NCI-H510A treated with DMSO at 0.1 percent for 48 hours (cell line): ENCODE measurements at regions not wholly inside any gene's neighbourhood (a gene's known extent, or its start where the extent isn't known, plus 50 kb on each side); places are given as distances from the start of the nearest gene placed in this dataset.
A peak's percentile ranks its signal among the peaks of the same experiment; 100 is the strongest.

Experiments
- DNase-seq: peaks from one replicate; lab custom pipeline; 2025; lab: John Stamatoyannopoulos, UW

DNA sequence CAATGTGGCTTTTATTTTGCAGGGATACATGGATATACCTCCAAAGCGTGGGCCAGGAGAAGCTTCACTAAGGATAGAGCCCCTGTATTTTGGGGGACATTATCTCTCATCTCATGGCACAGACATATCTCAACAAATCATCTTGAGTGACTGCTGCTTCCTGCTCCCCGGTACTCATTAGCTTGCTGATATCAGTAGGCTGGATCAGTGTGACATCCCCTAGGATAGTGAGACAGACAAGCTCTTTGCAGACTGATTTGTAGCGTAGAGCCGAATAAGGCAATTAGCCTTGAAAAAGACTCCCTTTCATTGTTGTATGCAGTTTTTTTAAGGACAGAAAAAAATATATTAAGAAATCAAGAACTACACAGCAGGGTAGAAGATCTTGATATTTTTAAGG lies 237.7 kb upstream of the CDH9 start:
- no peak for DNase-seq

DNA sequence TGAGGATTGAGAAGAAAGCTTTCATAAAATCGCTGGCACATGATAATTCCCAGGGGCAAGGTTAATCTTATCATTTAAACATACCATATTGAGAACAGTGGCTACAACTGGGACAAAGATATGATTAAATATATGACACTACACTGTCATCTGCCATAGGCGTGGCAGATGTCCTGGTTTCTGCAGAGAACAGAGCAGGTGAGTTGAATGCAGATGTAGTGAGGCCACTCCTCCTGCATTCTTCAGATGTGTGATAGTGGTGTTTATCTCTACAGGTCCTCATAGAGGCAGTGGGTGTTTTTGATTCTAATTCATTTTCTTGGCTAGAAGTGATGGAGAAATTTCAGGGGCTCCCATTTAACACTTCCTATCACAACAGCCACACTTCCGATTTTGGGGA lies 237.0 kb upstream of the CDH9 start:
- no peak for DNase-seq

- no peak for DNase-seq
Measured at GRCh38 chr5:27269766-27270165, 231.4 kb upstream of the CDH9 start.

DNA sequence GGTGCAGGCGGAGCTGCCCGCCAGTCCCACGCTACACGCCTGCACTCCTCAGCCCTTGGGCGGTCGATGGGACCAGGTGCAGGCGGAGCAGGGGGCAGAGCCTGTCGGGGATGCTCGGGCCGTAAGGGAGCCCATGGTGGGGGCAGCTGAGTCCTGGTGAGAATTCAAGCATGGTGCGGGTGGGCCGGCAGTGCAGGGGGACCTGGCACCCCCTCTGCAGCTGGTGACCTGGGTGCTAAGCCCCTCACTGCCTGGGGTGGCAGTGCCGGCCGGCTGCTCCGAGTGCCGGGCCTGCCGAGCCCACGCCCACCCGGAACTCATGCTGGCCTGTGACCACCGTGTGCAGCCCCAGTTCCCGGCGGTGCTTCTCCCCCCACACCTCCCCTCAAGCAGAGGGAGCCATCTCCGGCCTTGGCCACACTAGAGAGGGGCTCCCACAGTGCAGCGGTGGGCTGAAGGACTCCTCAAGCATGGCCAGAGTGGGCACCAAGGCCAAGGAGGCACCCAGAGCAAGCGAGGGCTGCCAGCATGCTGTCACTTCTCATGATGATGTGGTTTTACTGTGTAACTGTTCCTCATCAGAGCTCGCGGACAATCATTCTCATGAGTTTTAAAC lies 228.9 kb upstream of the CDH9 start:
- no peak for DNase-seq

DNA sequence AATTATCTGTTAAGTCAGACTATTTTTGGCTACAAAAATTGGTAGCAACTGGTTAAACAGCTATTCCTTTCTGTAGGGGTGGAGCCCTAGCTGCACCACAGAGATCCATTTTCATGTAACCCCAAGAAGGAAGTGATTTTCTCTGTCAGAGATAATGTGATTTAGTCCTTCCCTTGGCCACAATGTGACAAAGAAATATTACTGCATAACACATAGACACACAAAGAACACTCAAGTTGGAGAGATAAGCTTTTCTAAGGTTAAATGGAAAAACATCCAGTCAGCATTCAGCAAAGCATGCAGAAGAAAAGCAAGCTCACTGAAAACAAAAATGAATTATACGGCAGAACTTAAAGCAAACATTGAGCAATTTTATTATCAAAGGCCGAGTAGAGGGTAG lies 227.8 kb upstream of the CDH9 start:
- DNase-seq = no peak

DNA sequence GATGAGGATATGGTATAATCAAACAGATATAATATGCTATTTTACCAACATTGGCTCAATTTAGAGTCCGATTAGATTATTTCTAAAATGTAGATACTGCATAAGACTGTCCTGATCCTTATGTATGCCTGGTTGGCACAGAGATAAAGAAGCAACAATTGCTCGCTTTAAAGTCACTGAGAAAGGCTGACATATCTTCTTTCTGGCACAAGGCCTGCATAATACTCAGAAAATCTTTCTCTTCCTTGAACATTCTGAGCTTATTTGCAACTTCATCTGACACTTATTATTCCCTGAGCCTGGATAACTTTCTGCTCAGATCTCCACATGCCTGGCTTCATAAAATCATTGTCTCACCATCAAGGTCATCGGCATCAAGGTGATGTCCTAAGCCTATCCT lies 219.3 kb upstream of the CDH9 start:
- no peak for DNase-seq

- DNase-seq = no peak
Measured at GRCh38 chr5:27252911-27253310, 214.5 kb upstream of the CDH9 start.

- peak; percentile 36 for DNase-seq
Measured at GRCh38 chr5:27242258-27242626, 203.9 kb upstream of the CDH9 start.

DNA sequence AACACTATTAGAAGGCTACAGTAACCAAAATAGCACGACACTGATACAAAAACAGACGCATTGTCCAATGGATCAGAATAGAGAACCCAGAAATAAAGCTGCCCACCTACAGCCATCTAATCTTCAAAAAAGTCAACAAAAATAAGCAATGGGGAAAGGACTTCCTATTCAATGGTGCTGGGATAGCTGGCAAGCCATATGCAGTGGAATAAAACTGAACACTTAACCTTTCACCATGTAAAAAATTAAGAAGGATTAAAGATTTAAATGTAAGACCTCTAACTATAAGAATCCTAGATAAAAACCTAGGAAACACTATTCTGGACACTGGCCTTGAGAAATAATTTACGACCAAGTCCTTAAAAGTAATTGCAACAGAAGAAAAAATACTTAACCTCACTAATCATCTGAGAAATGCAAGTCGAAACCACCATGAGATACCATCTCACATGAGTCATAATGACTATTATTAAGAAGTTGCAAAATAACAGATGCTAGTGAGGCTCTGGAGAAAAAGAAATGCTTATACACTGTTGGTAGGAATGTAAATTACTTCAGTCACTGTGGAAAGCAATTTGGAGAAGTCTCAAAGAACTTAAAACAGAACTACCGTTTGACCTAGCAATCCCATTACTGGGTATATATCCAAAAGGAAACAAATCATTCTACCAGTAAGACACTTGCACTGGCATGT lies 203.3 kb upstream of the CDH9 start:
- DNase-seq = no peak

DNA sequence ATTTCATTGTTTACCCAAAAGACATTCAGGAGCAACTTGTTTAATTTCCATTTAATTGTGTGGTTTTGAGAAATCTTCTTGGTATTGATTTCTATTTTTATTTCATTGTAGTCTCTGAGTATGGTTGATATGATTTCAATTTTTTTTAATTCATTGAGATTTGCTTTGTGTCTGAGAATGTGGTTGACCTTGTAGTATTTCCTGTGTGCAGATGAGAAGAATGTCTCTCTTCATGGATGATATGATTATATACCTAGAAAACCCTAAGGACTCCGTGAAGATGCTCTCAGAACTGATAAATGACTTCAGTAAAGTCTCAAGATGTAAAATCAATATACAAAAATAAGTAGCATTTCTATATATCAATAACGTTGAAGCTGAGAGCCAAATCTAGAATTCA lies 202.4 kb upstream of the CDH9 start:
- no peak for DNase-seq

DNA sequence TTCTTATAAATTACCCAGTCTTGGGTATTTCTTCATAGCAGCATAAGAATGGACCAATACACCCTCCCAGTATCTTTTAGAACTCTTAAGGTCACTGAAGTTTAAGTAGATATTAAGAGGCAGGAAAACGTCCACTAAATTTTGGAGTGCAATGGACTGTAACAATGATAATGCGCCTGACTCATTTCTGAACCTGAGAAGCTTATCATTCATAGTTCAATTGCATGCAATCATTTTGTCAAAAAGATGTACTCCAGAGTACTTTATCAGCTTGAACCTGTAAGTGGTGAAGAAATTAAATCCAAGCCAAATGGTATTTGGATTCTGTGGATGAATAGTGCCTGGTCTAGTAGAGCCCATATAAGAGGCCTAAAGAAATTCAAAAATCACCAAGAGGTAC lies 196.5 kb upstream of the CDH9 start:
- no peak for DNase-seq

DNA sequence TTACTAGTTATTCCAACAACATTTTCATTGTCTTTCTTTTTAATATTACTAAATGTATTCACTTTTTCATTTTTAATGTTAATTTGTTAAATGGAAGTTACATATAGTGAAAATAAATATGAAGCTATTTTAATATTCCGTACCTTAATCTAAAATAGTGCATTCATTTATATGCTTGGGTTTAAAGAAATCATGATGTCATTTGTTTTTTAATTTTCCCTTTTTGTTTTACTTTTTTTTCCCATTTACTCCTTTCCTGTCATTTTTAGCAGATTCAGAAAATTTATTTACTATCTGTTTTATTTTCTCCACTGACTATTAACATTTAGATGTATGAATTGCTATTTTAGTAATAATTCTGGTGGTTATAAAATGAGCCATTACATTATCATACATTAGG lies 183.0 kb upstream of the CDH9 start:
- DNase-seq = no peak

- no peak for DNase-seq
Measured at GRCh38 chr5:27220752-27221151, 182.4 kb upstream of the CDH9 start.

GRCh38 chr5:27217977-27218376 lies 179.6 kb upstream of the CDH9 start:
- no peak for DNase-seq

DNA sequence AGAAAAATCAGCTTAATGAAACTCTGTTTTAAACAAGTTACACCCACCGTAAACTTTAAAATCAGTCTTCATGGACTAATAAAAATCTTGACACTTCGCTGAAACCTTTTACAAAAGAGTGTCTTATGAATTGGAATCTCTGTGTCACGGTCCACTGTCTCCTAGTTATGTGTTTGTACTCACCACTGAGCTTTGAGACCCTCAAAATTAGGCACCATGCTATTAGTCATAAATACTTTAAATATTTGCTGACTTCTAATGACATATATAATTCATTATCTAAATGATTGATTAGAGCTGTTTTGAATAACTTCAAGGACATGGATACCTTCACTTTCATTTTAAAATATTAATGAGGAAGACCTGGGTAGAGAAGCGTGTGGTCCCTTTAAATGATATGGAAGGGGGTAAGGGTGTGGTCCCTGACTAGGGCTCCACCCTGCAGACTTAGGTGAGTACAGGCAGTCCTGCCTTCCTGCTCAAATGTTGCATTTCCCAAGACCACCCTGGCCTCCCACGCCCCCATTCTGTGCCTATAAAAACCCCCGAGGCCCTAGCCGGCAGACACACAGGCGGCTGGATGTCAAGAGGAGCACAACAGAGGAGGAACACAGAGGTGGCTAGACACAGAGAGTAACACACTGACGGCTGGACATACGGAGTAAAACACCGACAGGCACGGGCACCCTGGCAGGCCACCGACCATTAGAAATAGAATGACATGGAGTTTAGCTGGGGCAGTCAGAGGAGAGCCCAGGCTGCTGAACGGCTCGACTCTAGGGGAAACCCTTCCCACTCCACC lies 179.0 kb upstream of the CDH9 start:
- DNase-seq = no peak

GRCh38 chr5:27216367-27216950 lies 178.1 kb upstream of the CDH9 start:
- DNase-seq = no peak

DNA sequence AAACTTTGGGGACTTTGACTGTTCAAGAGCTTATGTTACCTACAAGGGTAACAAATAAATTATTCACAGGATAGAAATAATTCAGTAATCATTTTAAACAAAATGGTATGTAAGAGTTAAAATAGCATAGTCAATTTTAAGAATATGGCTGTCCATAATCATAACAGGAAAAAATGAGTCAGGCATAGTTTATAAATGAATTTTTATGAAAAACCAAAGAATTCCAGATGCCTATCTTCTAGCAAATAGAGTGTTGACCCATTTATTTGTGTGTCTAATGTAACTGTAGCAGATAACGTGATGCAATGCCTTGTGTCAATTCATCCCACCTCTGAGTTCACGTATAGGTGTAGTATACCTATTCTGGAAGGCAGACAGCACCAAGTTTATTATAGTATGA lies 169.7 kb upstream of the CDH9 start:
- DNase-seq = no peak

GRCh38 chr5:27191786-27192510 lies 153.6 kb upstream of the CDH9 start:
- DNase-seq = no peak

DNA sequence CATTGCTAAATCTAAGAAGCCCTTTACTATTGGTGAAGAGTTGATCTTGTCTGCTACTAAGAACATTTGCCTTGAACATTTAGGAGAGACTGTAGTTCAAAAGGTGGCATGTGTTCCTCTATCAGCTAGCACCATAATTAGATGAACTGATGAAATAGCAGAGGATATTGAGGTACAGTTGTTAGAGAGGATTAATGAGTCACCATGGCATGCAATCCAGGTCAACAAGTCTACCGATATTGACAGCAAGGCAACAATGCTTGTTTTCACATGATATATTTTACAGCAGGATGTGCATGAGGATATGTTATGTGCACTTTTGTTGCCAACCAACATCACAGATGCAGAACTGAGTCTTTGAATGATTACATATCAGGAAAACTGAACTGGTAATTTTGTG lies 134.3 kb upstream of the CDH9 start:
- DNase-seq = no peak

DNA sequence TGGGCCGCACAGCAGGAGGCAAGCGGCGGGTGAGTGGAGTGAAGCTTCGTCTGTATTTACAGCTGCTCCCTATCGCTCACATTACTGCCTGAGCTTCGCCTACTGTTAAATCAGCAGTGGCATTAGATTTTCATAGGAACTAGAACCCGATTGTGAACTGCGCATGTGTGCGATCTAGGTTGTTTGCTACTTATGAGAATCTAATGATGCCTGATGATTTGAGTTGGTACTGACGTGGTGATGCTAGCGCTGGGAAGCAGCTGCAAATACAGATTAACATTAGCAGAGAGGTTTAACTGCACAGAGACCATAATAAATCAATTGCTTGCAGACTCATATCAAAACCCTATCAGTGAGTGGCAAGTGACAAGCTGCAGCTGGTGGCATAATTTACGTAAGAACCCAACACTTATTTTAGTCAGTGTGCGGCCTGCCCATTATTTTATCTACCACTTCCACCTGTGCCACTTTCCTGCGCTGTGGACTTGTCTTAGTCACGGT lies 133.4 kb upstream of the CDH9 start:
- peak; percentile 19 for DNase-seq

GRCh38 chr5:27158775-27159174 lies 120.4 kb upstream of the CDH9 start:
- DNase-seq = no peak

- DNase-seq = no peak
Measured at GRCh38 chr5:27158171-27158570, 119.8 kb upstream of the CDH9 start.
